ENCODE measurements at regions not wholly inside any gene's neighbourhood (a gene's known extent, or its start where the extent isn't known, plus 50 kb on each side); places are given as distances from the start of the nearest gene placed in this dataset.

- TF ChIP-seq GATA3 (IDR thresholded peaks at IDR 0.05; ENCODE audit: low read depth, low read length), result no peak
- no peak for TF ChIP-seq GATA2 (IDR thresholded peaks at IDR 0.05; ENCODE audit: low read depth, low read length)
Measured at GRCh38 chr1:68675336-68675735, 178.5 kb upstream of the DEPDC1 start.
